ENCODE measurements at regions not wholly inside any gene's neighbourhood (a gene's known extent, or its start where the extent isn't known, plus 50 kb on each side); places are given as distances from the start of the nearest gene placed in this dataset.

DNA sequence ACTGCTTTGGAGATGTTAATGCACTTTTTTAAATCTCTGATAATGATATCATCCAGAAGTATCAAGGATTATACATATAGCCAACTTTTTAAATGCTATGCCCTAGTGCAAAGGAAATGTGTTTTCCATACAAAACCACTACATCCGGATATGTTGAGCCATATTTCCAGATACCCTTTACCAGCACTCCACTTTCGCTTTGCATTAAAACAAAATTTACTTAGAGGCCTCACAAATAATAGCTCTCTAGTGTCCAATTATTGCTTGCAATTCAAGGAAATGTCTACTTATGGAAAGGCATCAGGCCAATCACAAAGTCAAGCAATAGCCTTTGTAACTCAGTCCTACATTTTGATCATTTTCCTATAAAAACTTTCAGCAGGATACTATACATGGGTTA, 1072.8 kb upstream of the INTU start:
- Mint-ChIP-seq H3K4me3 (no peak overlapping the region), H3K9me3 (peaks cover 9% of the 10 kb centered on the region), H3K36me3 (ENCODE audit: low read depth) (no peaks in the 10 kb centered on the region), H3K4me1 (ENCODE audit: low read depth) (no peaks in the 10 kb centered on the region), H3K27me3 (ENCODE audit: low read depth) (no peaks in the 10 kb centered on the region), H3K27ac (no peak overlapping the region)
- intact Hi-C loops (cut with micrococcal nuclease): no loop called here
- CTCF ChIA-PET: no interaction called here
- DNase-seq: no peak

GRCh38 chr4:126560794-126561193, 1072.0 kb upstream of the INTU start:
- intact Hi-C loops (cut with micrococcal nuclease): no loop called here
- no peaks in the 10 kb centered on the region for H3K4me1 Mint-ChIP-seq (ENCODE audit: low read depth)
- peaks cover 10% of the 10 kb centered on the region for H3K9me3 Mint-ChIP-seq
- H3K36me3 Mint-ChIP-seq (ENCODE audit: low read depth): no peaks in the 10 kb centered on the region
- no peak overlapping the region for H3K27ac Mint-ChIP-seq
- H3K4me3 Mint-ChIP-seq: no peak overlapping the region
- DNase-seq: no peak
- no peaks in the 10 kb centered on the region for H3K27me3 Mint-ChIP-seq (ENCODE audit: low read depth)
- CTCF ChIA-PET: no interaction called here

DNA sequence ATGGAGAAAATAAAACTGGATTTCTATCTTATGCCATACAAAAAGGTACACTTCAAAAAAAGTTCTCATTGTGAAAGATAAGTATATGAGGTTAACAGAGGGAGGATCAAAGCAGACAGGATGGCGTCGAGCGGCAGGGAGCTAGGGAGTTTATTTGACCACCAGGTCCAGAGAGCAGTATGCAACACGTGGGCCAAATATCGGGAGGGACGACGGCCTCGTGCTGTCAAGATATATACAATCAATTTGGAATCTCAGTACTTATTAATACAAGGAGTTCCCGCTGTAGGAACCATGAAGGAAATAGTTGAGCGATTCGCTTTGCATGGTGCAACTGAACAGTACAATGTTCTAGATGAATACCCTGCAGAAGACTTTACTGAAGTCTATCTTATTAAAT, 1069.4 kb upstream of the INTU start:
- Mint-ChIP-seq H3K27me3 (ENCODE audit: low read depth) (no peaks in the 10 kb centered on the region), H3K4me3 (no peak overlapping the region), H3K27ac (no peak overlapping the region), H3K4me1 (ENCODE audit: low read depth) (no peaks in the 10 kb centered on the region), H3K9me3 (peaks cover 10% of the 10 kb centered on the region), H3K36me3 (ENCODE audit: low read depth) (no peaks in the 10 kb centered on the region)
- intact Hi-C loops (cut with micrococcal nuclease): no loop called here
- no peak for DNase-seq
- CTCF ChIA-PET: no interaction called here

DNA sequence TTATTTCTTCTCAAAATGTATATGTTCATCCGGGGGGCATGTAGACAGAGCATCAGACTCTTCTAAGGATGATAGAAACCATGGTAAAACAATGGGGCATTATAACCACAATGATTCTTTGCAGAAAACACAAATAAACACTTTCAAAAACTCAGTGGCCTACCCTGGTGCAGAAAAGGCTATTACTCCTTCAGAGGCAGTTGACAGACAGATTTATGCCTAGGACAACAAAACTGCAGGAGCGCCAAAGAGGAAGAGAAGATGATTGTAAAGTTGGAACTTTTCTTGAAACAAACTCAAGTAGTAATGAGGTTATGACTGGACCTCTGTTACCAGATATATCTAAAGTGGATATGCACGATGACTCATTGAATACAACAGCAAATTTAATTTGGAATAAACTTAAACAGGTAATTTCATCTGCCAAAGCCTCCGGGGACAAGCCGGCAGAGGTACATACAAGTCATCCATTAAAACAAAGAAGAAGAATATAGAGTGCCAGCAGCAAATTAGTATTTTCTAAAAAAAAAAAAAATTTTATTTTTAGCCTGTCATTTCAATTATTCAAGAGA, 1068.4 kb upstream of the INTU start:
- H3K4me1 Mint-ChIP-seq (ENCODE audit: low read depth): no peaks in the 10 kb centered on the region
- H3K4me3 Mint-ChIP-seq: no peak overlapping the region
- no peak for DNase-seq
- no peaks in the 10 kb centered on the region for H3K27me3 Mint-ChIP-seq (ENCODE audit: low read depth)
- CTCF ChIA-PET: no interaction called here
- H3K36me3 Mint-ChIP-seq (ENCODE audit: low read depth): no peaks in the 10 kb centered on the region
- H3K27ac Mint-ChIP-seq: no peak overlapping the region
- intact Hi-C loops (cut with micrococcal nuclease): no loop called here
- peaks cover 12% of the 10 kb centered on the region for H3K9me3 Mint-ChIP-seq

DNA sequence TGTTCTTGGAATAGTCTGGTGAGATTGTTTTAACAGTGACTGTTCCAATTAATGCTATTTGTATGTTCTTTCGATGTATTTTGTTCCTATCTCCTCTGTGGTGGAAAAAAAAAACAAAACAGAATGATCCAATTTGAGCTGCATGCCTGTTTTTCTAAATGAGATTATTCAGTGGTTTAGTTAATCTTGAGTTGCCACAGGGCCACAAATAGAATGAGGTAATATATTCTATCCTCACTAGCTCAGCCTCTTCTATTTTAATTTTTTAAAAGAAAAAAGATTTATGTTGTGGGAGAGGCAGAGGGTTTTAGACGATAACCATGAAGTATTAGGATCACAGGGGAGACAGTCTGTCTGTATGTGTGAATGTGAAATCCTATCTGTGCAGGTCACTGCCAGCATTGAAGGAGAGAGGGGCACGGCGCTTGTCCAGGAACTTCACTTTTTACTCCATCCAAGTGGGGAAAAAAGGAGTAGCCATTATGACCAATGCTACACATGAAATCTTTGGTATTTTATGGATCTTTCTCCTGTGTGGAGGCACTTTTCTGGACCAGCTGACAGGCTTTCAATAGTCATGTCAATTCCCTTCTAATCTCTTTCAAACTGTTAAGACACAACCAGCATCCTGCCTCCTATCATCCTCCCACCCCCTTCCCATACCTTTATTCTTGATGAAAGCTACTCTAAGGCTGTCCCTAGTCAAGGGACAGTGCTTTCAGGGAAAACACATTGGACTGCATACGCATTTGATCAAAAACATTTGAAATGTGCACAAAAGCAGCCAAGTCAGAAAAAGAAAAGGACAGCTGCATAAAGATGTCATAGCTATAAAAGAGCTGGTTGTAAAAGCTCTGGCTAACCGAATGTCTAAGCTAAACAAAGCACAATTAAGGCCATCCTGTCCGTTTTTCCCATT, 1063.8 kb upstream of the INTU start:
- H3K27ac Mint-ChIP-seq: no peak overlapping the region

GRCh38 chr4:126572264-126572663, 1060.5 kb upstream of the INTU start:
- Mint-ChIP-seq H3K9me3 (peaks cover 5% of the 10 kb centered on the region), H3K4me3 (no peak overlapping the region), H3K36me3 (ENCODE audit: low read depth) (no peaks in the 10 kb centered on the region), H3K4me1 (ENCODE audit: low read depth) (no peaks in the 10 kb centered on the region), H3K27me3 (ENCODE audit: low read depth) (no peaks in the 10 kb centered on the region), H3K27ac (no peak overlapping the region)
- CTCF ChIA-PET: no interaction called here
- no peak for DNase-seq
- intact Hi-C loops (cut with micrococcal nuclease): no loop called here

More for the DNA sequence above, 1063.8 kb upstream of the INTU start:
- intact Hi-C loops (cut with micrococcal nuclease): no loop called here
- CTCF ChIA-PET: no interaction called here
- H3K36me3 Mint-ChIP-seq (ENCODE audit: low read depth): no peaks in the 10 kb centered on the region
- H3K4me1 Mint-ChIP-seq (ENCODE audit: low read depth): no peaks in the 10 kb centered on the region
- no peaks in the 10 kb centered on the region for H3K27me3 Mint-ChIP-seq (ENCODE audit: low read depth)
- H3K9me3 Mint-ChIP-seq: peaks cover 12% of the 10 kb centered on the region
- no peak overlapping the region for H3K4me3 Mint-ChIP-seq
- DNase-seq: no peak

- Mint-ChIP-seq H3K4me1 (ENCODE audit: low read depth) (no peaks in the 10 kb centered on the region), H3K9me3 (peaks cover 8% of the 10 kb centered on the region), H3K27ac (no peak overlapping the region), H3K4me3 (no peak overlapping the region), H3K27me3 (ENCODE audit: low read depth) (no peaks in the 10 kb centered on the region), H3K36me3 (ENCODE audit: low read depth) (no peaks in the 10 kb centered on the region)
- no peak for DNase-seq
- CTCF ChIA-PET: no interaction called here
- intact Hi-C loops (cut with micrococcal nuclease): no loop called here
Observed at GRCh38 chr4:126582737-126583136, 1050.0 kb upstream of the INTU start.

DNA sequence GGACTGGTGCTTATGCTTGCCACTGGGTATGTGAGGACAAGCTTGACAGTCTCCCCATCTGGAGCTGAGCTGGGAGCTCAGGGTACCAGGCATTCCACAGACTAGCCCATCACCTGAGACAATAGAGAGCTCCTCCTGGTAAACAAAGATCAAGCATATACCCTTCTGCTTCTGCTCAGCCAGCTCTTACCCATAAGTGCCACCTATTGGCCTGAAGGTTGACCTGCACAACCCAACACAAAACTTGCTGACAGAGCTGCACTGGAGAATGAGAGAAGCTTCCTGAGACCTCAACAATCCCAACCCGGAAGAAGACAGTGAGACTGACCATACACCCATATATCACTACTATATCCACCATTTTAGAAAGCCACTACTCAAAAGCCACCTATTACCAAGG, 1049.2 kb upstream of the INTU start:
- CTCF ChIA-PET: no interaction called here
- Mint-ChIP-seq H3K9me3 (peaks cover 8% of the 10 kb centered on the region), H3K27me3 (ENCODE audit: low read depth) (no peaks in the 10 kb centered on the region), H3K4me1 (ENCODE audit: low read depth) (no peaks in the 10 kb centered on the region), H3K27ac (no peak overlapping the region), H3K4me3 (no peak overlapping the region), H3K36me3 (ENCODE audit: low read depth) (no peaks in the 10 kb centered on the region)
- intact Hi-C loops (cut with micrococcal nuclease): no loop called here
- no peak for DNase-seq

DNA sequence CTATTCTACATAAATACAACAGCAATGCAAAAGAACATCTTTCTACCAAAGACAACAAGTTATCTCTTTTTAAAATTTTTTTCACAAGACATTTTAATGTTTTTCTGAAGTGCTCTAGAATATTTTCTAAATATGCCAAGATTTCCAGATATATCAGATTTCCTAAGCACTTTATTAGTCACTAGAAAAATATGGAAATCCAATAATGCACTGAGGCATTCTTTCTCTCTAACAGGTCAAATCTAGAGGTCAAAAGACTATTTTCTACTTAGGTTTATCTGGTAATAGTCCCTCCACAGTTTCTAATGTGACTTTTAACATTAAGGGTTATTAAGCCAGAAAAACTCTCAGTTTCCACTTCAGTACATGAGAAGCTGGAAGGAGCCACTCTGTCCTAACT, 1041.2 kb upstream of the INTU start:
- no peaks in the 10 kb centered on the region for H3K27me3 Mint-ChIP-seq (ENCODE audit: low read depth)
- intact Hi-C loops (cut with micrococcal nuclease): no loop called here
- CTCF ChIA-PET: interaction anchor here (0.7 kb wide), 1 partner anchor 69 kb away, joined by 3 read pairs; no protein-coding TSS in a partner anchor
- no peak for DNase-seq
- H3K4me1 Mint-ChIP-seq (ENCODE audit: low read depth): no peaks in the 10 kb centered on the region
- H3K36me3 Mint-ChIP-seq (ENCODE audit: low read depth): no peaks in the 10 kb centered on the region
- no peak overlapping the region for H3K4me3 Mint-ChIP-seq
- H3K9me3 Mint-ChIP-seq: peaks cover 9% of the 10 kb centered on the region
- H3K27ac Mint-ChIP-seq: no peak overlapping the region

GRCh38 chr4:126592088-126592487, 1040.7 kb upstream of the INTU start:
- no peak overlapping the region for H3K27ac Mint-ChIP-seq
- intact Hi-C loops (cut with micrococcal nuclease): no loop called here
- peaks cover 9% of the 10 kb centered on the region for H3K9me3 Mint-ChIP-seq
- H3K27me3 Mint-ChIP-seq (ENCODE audit: low read depth): no peaks in the 10 kb centered on the region
- no peak for DNase-seq
- CTCF ChIA-PET: interaction anchor here (0.7 kb wide), 1 partner anchor 70 kb away, joined by 3 read pairs; no protein-coding TSS in a partner anchor
- no peaks in the 10 kb centered on the region for H3K4me1 Mint-ChIP-seq (ENCODE audit: low read depth)
- no peaks in the 10 kb centered on the region for H3K36me3 Mint-ChIP-seq (ENCODE audit: low read depth)
- H3K4me3 Mint-ChIP-seq: no peak overlapping the region

- intact Hi-C loops (cut with micrococcal nuclease): no loop called here
- DNase-seq: no peak
- no peaks in the 10 kb centered on the region for H3K36me3 Mint-ChIP-seq (ENCODE audit: low read depth)
- no peak overlapping the region for H3K4me3 Mint-ChIP-seq
- CTCF ChIA-PET: no interaction called here
- H3K9me3 Mint-ChIP-seq: peaks cover 9% of the 10 kb centered on the region
- H3K4me1 Mint-ChIP-seq (ENCODE audit: low read depth): no peaks in the 10 kb centered on the region
- H3K27ac Mint-ChIP-seq: no peak overlapping the region
- H3K27me3 Mint-ChIP-seq (ENCODE audit: low read depth): no peaks in the 10 kb centered on the region
Observed at GRCh38 chr4:126593626-126594025, 1039.1 kb upstream of the INTU start.

GRCh38 chr4:126595643-126596042, 1037.1 kb upstream of the INTU start:
- intact Hi-C loops (cut with micrococcal nuclease): no loop called here
- no peaks in the 10 kb centered on the region for H3K36me3 Mint-ChIP-seq (ENCODE audit: low read depth)
- peaks cover 2% of the 10 kb centered on the region for H3K9me3 Mint-ChIP-seq
- no peaks in the 10 kb centered on the region for H3K27me3 Mint-ChIP-seq (ENCODE audit: low read depth)
- H3K4me1 Mint-ChIP-seq (ENCODE audit: low read depth): no peaks in the 10 kb centered on the region
- no peak overlapping the region for H3K4me3 Mint-ChIP-seq
- DNase-seq: no peak
- CTCF ChIA-PET: no interaction called here
- H3K27ac Mint-ChIP-seq: no peak overlapping the region

GRCh38 chr4:126599746-126600145, 1033.0 kb upstream of the INTU start:
- Mint-ChIP-seq H3K9me3 (no peaks in the 10 kb centered on the region), H3K36me3 (ENCODE audit: low read depth) (no peaks in the 10 kb centered on the region)
- CTCF ChIA-PET: no interaction called here

More at GRCh38 chr4:126599746-126600145, 1033.0 kb upstream of the INTU start:
- no peak overlapping the region for H3K4me3 Mint-ChIP-seq
- no peaks in the 10 kb centered on the region for H3K27me3 Mint-ChIP-seq (ENCODE audit: low read depth)
- H3K4me1 Mint-ChIP-seq (ENCODE audit: low read depth): no peaks in the 10 kb centered on the region
- DNase-seq: no peak
- no peak overlapping the region for H3K27ac Mint-ChIP-seq
- intact Hi-C loops (cut with micrococcal nuclease): loop anchor here (5.0 kb wide), 1 partner anchor 1287 kb away; the partner anchor contains the start of gene FAT4
